NOMO-1 treated with DMSO at 0.1 percent for 48 hours (cell line): ENCODE measurements at regions not wholly inside any gene's neighbourhood (a gene's known extent, or its start where the extent isn't known, plus 50 kb on each side); places are given as distances from the start of the nearest gene placed in this dataset.
"Not testable (repeated sequence)": the region's sequence is repeated elsewhere in the genome, so short reads cannot be mapped to it uniquely, and the experiment has no call there.

Experiments
- DNase-seq: peaks from one replicate; lab custom pipeline; 2025; ENCODE audit not compliant: unreplicated experiment; lab: John Stamatoyannopoulos, UW

DNA sequence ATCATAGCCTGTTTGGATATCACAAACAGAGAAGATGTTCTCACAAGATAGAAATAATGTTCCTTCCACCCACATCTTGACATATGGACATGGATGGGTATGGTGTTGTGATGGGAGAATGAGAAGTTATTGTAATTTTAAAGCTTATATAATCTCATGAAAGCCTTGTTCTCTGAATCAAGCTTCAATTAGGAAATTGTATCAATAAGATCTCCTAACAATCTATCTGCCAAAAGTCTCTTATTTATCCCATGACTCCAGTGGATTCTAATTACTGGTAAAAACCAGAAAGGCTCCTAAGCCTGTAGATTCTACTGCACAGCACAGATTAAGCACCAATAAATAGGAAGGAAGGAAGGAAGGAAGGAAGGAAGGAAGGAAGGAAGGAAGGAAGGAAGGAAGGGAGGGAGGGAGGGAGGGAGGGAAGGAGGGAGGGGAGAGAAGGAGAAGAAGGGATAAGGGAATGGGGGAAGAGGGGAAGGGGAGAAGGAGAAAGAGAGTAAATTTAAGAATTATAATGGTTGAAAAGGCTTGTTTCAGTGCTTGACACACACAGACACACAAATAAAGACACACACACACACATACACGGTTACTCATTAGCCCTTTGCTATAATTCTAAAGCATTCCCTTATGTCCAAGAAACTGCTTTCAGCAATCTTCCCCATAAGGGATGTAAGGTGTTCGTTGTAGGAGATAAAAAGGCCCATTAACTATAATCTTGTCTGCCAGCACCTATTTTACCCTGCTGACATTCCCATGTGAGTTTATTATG is 258.0 kb upstream of the API5 start:
- DNase-seq, result no peak

DNA sequence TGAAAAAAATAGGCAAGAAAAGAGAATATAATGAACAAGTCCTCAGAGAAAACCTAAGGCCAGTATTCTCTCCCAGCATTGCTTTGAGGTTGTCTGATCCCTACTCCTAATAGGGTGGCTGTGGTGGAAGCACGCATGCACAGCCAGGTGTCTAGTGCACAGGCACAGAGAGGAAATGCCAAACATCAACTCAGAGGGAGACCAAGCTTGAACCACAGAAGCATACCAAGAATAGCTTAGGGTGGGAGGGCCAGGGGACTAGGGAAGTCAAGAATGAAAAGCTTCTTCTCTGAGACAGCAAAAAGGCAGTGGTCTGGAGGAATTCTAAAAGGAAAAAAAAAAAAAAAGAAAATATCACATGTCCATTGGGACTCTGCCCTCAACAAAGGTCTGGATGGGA is 244.1 kb upstream of the API5 start:
- DNase-seq, result no peak

DNA sequence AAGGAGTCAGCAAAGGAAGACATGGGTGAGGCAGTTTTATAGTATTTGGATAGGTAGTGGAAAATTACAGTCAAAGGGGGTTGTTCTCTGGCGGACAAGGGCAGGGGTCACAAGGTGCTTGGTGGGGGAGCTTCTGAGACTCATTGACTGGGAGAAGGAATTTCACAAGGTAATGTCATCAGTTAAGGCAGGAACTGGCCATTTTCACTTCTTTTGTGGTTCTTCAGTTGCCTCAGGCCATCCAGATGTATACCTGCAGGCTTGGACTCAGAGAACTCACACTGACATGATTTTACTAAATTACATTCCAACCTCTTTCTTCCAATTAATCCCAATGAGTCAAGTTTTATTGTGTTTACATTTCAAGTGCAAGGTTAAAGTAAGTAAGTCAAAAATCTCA is 240.5 kb upstream of the API5 start:
- DNase-seq, result no peak

DNA sequence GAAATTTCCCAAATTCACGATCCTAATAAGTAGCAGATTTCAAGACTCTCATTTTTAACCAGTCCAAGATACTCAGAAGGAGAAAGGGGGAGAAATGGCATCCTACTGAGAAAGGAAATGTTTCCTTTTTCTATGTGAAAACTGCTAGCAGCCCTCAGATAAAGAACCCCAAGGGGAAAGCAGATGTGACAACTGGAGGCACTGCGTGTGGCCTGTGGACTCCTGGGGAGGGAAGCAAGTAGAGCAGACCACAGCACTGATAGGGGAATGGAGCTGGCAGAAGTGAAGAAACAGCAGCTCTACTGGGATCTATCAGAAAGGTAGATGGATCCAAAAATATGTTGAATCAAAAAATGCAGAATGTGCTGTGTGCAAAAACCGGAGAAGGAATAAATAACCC is 239.7 kb upstream of the API5 start:
- no peak for DNase-seq

DNA sequence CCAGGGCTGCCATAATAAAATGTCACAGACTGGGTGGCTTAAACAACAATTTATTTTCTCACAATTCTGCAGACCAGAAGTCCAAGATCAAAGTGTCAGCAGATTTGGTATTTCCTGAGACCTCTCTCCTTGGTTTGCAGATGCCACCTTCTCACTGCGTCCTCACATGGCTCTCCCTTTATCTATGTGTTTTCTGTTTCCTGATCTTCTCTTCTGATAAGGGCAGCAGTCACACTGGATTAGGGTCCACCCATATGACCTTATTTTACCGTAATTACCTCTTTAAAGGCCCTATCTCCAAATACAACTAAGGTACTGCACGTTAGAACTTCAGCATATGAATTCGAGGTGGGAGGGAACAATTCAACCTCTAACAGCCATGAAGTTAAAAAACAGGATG is 238.9 kb upstream of the API5 start:
- no peak for DNase-seq

DNA sequence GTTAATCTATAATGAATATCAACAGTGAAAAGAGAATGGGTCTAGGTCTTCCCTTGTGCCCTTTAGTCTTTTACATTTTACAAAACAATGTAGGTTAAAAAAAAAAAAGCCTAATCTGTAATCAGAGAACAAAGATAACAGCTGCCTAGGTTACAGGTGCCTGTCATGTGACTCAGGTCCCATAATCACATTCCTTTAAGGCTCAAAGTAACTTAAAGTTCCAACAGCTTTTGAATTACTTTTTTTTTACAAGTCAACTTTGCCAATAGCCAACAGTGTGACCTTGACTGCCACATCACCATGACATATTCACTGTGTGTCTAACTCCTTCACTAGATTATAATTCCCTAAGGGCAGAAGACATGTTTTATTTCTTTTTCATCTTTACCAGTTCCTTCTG is 237.0 kb upstream of the API5 start:
- DNase-seq, result no peak

DNA sequence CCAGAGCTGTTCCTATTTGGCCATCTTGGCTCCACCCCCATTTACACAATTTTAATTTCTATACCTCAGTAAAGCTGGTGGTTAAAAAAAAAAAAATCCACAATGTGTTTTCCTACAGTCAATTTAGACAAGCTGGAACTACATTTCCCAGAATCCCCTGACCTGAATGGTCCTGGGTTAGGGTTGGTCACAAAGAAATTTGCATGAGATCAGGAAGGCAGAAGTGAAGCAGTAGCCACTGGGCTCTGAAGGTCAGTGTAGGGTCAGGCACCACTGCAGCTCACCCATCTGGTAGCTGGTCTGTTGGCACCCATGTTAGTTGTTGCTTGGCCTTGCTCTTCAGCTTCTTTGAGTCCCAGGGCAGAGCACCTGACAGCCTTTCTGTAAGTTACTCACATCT is 210.7 kb upstream of the API5 start:
- no peak for DNase-seq

DNA sequence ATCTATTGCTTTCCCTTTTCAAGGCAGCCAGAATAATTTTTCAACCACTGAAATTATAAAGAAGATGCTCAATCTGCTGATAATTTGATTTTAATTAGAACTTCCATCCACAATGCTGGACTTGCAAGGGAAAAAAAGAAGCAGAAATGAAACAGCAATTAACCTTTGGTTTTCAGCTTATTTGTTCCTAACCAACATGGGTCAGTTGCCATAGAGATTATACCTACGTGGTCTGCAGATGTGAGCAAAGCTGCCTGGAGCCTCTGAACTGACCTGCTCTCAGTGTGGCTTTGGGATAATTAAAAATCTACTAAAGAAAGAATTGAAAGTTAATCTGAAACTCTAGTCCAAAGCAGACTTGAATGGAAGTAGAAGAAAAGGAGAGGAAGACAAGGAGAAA is 195.7 kb upstream of the API5 start:
- no peak for DNase-seq

DNA sequence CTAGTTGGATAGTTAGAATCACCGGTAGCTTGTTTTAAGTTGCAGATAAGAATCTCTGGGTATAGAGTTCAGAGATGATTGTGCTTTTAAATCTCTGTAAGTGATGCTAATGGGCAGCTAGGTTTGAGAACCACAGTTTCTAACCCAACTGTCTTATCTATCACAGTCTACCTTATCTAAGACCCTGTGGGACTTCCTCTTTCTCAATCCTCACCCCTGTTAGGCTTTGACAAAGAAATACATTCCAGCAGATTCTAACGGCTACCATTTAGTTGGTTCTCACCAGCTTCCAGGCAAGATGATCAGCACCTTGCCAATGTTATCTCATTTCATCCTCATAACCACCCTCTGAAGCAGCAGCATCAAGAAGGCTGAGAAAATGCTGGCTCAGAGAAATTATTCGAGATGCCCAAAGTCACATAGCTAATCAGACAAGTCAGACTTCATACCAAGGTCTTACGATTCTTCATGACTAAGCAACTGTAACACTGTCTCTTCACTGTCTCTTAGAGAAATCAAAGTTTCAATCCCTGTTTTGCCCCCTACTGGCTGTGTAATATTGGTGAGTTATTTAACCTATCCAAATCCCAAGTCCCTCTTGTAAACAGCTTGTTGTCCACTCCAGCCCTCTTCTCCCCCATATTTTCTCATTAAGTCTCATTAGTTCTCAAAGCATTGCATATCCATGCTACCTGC is 192.4 kb upstream of the API5 start:
- DNase-seq, result no peak

DNA sequence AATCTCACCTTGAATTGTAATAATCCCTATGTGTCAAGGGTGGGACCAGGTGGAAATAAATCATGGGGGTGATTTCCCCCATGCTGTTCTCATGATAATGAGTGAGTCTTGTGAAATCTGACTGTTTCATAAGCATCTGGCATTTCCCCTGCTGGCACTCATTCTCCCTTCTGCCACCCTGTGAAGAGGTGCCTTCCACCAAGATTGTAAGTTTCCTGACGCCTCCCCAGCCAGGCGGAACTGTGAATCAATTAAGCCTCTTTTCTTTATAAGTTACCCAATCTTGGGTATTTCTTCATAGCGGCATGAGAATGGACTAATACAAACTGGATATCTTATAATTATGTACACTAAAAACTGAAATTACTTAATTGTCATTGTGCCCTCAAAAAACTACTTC is 189.2 kb upstream of the API5 start:
- DNase-seq, result no peak

DNA sequence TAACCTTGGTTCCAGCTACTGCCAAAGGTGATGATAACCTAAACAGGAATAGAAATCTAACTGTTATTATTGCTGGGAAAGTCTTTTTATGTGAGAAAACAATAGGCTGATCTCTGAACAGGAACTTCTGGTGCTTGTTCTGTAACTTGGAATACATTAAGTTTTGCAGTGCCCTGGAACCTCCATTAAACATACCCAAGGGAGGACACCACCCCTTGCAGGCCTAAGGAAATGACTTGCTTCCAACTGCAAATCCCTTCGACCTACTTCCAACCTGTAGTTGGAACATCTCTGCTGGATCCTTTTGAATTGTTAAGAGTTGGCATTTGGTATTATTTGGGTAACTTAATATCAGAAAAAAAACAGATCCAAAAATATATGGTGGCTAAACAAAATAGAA is 188.4 kb upstream of the API5 start:
- DNase-seq, result no peak

DNA sequence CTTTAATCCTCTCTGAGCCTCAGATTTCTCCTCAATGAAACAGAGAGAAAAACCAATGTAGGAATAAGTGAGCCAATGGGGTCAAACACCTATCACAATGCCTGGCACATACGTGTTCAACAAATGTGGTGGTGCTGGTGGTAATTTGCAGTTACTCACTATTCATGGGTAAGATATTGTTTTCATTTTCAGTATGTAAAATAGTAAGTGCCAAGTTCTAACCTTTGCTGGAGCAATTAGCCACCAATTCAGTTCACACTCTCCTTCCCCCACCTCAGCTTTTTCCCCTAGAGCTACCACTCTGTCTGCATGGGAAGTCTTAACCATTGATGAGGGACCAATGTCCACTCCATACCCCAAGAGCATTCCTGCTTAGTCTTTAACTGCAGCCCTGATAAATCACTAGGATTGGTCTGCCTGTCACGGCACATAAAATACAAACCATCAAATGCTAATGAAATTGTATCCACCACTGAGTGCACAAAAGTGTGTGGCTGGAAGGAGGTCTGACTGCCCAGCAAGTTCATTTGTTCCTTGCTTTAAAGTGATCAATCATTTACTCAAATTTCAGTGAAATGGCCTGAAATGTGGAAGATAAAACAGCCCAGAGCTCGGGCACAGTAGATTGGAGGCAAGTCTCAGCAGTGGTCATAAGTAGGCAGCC is 187.4 kb upstream of the API5 start:
- no peak for DNase-seq

DNA sequence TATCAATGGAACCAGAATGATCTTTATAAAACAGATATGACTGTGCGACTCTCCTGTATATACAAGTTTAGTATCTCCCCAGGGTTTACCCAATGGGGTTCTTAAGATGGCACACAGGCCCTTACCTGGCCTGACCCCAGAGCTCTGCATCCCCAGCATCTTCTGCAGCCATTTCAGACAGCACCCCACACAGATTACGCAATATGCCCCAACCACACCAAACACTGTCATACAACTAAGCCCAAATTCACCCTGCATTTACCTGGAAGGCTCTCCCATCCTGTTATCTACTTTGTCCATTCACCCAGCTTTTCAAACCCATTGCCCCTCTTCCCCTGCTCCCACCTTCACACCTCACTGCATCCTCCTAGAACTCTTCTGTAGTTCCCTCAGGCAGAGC is 182.5 kb upstream of the API5 start:
- DNase-seq, result no peak

DNA sequence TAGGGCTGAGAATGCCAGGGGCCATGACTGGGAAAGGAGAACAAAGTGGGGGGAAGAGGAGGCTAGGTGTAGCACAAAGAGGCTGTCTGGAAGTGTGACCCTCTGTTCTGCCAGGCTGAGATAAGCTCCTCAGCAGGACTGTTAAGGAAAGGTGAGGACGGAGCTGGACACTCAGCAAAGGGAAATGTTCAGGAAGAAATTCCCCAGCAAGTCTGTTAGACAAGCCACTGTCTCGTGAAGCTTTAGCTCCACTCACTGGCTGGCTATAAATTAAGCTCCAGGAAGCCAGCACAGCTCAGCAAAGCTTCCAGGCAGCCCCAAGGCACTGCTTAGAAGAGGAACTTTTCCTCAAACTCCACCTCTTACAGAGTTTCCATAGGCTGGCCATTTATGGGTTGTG is 181.2 kb upstream of the API5 start:
- DNase-seq, result no peak

DNA sequence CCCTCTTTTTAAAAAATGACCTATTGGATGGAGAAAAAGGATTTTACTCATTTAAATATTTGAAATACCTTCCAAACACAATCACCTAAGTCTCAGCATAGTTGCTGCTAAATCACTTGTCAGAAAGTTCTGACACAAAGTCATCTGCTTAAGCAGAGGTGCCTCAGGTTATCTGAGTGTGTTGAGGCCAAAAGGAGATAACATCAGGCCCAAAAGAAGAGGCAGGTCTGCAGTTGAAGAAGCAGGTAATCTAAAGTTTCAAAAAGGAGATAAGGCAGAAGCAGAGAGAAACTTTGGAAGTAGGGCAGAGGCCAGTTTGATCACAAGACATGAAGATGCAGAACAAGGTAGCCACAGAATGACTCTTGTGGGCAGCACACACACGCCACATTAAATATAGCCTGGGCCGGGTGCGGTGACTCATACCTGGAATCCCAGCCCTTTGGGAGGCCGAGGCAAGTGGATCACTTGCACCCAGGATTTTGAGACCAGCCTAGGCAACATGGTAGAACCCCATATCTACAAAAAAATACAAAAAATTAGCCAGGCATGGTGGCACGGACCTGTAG is 175.7 kb upstream of the API5 start:
- DNase-seq, result no peak

DNA sequence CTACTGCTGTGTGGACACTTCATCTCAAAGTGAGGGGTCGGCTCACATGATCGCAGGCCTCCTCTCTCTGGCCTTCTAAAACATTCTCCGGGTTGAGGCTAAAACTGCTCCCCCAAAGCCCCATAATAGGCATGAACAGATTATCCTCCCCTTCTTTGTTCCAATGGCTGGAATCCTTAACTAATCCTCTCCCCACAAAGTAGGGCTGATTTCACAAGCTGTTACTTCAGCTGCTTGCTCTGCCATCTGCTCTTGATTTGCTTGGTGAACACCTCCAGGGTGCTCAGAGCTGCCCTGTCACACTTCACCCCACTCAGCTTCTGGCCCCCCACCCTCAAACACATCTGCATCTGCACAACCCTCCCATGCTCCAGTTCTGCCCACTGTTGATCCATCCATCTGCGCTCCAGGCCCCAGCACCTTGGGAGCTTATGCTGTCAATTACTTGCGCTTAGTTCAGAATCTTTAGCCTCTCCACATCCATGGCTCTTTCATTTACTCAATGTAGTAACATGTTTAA is 173.1 kb upstream of the API5 start:
- no peak for DNase-seq

DNA sequence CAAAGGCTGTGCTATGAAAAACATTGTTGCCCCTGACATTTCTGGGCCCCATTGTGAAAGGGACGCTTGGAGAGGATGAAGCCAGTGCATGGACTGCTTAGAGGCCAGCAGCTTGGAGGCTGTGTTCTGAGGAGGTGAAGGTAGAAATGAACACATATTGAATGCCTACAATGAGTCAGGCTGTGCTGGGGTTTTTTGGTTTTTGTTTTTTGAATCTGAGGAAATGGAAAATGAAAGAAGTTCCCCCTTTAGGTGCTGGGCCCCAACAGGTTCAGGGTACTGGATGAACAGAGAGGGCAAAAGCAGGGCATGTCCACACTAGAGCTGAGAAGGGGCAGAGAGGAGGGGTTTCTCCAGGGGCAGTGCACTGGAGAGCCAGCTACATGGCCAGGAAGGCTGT is 166.1 kb upstream of the API5 start:
- DNase-seq, result no peak

DNA sequence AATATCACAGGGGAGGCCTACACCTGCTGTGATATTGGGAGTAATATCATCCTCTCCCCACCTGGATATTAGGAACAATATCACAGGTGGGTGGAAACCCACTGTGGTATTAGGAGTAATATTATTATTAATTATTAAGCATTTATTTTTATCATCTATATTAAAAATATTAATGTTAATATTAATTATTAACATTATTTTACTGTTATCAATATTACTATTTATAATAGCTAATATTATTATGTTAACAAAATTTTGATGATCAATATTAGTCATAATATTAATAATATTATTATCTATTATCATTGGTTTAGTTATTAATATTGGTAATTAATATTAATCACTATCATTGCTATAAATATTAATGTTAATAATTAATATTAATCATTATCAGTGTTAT is 161.1 kb upstream of the API5 start:
- DNase-seq, result no peak

DNA sequence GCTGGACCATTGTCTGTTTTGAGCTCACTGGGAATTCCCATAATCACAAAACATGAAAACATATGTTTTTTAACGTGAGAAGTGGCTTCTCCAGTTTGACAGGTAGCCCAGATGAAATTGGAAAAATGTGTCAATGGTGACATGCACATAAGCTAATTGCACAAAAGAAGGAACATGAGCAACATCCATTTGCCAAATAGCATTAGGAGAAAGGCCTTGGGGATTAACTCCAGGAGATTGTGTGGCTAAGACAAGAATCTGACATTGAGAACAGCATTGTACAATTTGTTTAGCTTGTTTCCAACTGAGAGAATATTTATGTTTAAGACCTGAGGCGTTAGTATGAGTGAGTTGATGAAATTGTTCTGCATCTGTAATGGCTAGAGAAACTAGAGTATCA is 147.0 kb upstream of the API5 start:
- no peak for DNase-seq

DNA sequence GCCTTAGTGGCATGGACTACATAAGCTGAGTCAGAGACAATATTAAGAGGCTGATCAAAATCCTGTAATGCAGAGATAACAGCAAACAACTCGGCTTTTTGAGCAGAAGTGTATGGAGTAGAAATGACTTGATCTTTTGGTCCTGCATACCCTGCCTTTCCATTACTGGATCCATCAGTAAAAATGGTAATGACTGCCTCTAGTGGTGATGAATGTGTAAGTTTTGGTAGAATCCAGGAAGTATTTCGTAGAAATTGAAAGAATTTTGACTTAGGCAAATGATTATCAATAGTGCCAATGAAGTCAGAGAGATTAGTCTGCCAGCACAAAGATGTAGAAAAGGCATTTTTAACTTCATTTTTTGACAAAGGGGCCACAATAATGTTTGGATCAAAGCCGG is 146.4 kb upstream of the API5 start:
- not testable (repeated sequence) for DNase-seq

DNA sequence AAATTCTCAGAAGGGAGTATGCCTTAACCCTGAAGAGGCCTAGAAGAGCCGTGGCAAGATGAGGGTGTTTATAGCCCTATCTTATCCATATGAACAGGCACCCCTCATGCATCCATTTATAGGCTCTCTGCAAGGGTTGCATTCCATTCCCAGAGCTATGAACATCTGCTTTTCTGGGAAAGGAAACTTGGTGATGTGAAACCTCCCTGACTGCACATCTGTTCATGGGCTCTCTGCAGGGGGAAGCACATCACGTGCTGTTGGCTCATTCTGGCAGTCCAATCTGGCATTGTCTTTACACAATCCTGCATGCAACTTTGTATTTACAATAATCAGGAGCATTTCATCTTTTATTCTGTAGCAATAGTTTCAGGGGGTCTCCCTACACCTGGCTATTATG is 143.6 kb upstream of the API5 start:
- DNase-seq, result not testable (repeated sequence)

DNA sequence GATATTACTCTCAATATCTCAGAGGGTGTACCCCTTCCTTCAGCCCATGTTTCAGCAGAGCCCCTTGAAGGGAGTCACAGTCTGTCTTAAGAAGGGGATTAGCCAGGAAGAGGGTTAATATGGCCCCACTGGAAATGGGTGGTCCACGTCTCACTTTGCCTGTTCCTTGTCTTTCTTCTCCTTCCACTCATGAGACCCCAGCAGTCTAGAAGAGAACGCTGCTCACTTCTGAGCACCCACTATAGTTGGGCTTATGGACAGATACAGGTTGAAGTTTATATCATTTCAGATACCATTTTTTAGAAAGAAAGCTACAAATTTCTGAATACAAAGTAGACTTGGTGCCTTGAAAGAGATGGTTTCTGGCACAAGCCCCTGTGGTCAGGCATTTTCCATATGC is 139.3 kb upstream of the API5 start:
- no peak for DNase-seq
